Calu3 (cell line): ENCODE measurements at regions not wholly inside any gene's neighbourhood (a gene's known extent, or its start where the extent isn't known, plus 50 kb on each side); places are given as distances from the start of the nearest gene placed in this dataset.

Experiments used
- BruUV-seq: library from RNA; stranded (reverse); fragments of 400-500 nt; replicated peaks from 2 replicates; lab custom pipeline; 2021; lab: Mats Ljungman, UMichigan
- CTCF ChIA-PET: fragments of 300-600 bp; sonication (Branson Sonifier 250); formaldehyde crosslinking; loops from one replicate; lab custom pipeline; 2022; ENCODE audit warnings: antibody characterized with exemption; lab: Charles Lee
- DNase-seq: peaks from one replicate; pipeline ENCODE4 v3.0.0; 2022
- H3K27ac Mint-ChIP-seq: one replicate; pipeline ENCODE4 v1.8.0; 2022; ENCODE audit warnings: mixed read lengths; ENCODE audit not compliant: unreplicated experiment
- H3K27me3 Mint-ChIP-seq: one replicate; pipeline ENCODE4 v1.8.0; 2022; ENCODE audit warnings: mixed read lengths; ENCODE audit not compliant: unreplicated experiment
- H3K36me3 Mint-ChIP-seq: one replicate; pipeline ENCODE4 v1.8.0; 2022; ENCODE audit warnings: mild to moderate bottlenecking, moderate library complexity, mixed read lengths; ENCODE audit not compliant: insufficient read depth, unreplicated experiment
- H3K4me1 Mint-ChIP-seq: one replicate; pipeline ENCODE4 v1.8.0; 2022; ENCODE audit warnings: mild to moderate bottlenecking, low read depth, mixed read lengths; ENCODE audit not compliant: unreplicated experiment
- H3K4me3 Mint-ChIP-seq: one replicate; pipeline ENCODE4 v1.8.0; 2022; ENCODE audit warnings: mild to moderate bottlenecking, low read depth, moderate library complexity, mixed read lengths; ENCODE audit not compliant: unreplicated experiment
- H3K9me3 Mint-ChIP-seq: one replicate; pipeline ENCODE4 v1.8.0; 2022; ENCODE audit warnings: low read depth, mixed read lengths; ENCODE audit not compliant: unreplicated experiment
- intact Hi-C: fragments of 100-400 bp; cut with micrococcal nuclease; formaldehyde crosslinking; loops from one replicate; pipeline ENCODE4 v1.10.0; 2022; ENCODE audit not compliant: unreplicated experiment
- TF ChIP-seq, protein P1 (sequence below): fragments of 200-600 bp; IDR thresholded peaks from one replicate; pipeline ENCODE4 v1.8.0; 2022; ENCODE audit warnings: antibody characterized with exemption; ENCODE audit not compliant: unreplicated experiment

- Mint-ChIP-seq H3K4me1 (peaks cover 9% of the 10 kb centered on the region), H3K27ac (no peak overlapping the region), H3K36me3 (peaks cover 5% of the 10 kb centered on the region), H3K9me3 (no peaks in the 10 kb centered on the region), H3K4me3 (no peak overlapping the region), H3K27me3 (no peaks in the 10 kb centered on the region)
- intact Hi-C loops, result no loop called here
- BruUV-seq, result no TSS peak
- TF ChIP-seq, protein P1, sequence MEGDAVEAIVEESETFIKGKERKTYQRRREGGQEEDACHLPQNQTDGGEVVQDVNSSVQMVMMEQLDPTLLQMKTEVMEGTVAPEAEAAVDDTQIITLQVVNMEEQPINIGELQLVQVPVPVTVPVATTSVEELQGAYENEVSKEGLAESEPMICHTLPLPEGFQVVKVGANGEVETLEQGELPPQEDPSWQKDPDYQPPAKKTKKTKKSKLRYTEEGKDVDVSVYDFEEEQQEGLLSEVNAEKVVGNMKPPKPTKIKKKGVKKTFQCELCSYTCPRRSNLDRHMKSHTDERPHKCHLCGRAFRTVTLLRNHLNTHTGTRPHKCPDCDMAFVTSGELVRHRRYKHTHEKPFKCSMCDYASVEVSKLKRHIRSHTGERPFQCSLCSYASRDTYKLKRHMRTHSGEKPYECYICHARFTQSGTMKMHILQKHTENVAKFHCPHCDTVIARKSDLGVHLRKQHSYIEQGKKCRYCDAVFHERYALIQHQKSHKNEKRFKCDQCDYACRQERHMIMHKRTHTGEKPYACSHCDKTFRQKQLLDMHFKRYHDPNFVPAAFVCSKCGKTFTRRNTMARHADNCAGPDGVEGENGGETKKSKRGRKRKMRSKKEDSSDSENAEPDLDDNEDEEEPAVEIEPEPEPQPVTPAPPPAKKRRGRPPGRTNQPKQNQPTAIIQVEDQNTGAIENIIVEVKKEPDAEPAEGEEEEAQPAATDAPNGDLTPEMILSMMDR, result no peak
- CTCF ChIA-PET, result interaction anchor here (0.6 to 3.1 kb wide), 3 partner anchors 15 to 593 kb away, joined by 3 to 13 read pairs (median 5); no protein-coding TSS in a partner anchor
- no peak for DNase-seq
Measured at GRCh38 chr13:31930490-31930889, 101.1 kb upstream of the FRY start.

DNA sequence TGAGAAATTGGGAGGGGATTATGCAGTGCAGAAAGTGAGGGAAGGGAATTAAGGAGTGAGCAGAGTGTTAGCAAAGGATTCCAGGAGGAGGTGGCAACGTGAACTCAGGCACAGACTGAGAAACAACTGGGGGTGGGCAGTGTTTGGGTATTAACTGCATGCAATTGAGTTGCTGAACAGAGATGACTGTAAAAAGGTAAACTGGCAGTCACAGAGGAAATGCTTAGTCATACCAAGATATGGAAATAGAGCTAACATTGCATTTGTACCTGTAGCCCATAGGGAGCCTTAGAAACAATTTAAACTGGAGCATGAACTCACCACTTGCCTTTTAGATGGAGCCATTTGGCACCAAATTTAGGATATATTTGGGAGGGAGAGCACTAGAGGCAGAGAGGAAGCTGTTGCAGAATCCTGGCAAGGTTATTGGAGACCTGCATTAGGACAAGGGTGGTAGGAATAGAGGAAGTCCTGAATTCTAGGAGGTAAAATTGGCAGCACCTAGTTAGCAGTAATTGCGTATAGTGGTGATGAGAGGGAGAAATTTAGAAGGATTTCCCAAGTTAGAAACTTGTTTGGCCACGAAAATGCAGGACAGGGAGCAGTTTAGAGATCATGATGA is 100.6 kb upstream of the FRY start:
- TF ChIP-seq, protein P1, result no peak
- CTCF ChIA-PET, result interaction anchor here (0.6 to 1.0 kb wide), 2 partner anchors 21 to 592 kb away, joined by 3 to 5 read pairs; no protein-coding TSS in a partner anchor
- DNase-seq, result no peak
- H3K4me3 Mint-ChIP-seq, result no peak overlapping the region
- BruUV-seq, result no TSS peak
- peaks cover 9% of the 10 kb centered on the region for H3K4me1 Mint-ChIP-seq
- no peaks in the 10 kb centered on the region for H3K27me3 Mint-ChIP-seq
- no peak overlapping the region for H3K27ac Mint-ChIP-seq
- peaks cover 5% of the 10 kb centered on the region for H3K36me3 Mint-ChIP-seq
- intact Hi-C loops, result no loop called here
- no peaks in the 10 kb centered on the region for H3K9me3 Mint-ChIP-seq

- no peaks in the 10 kb centered on the region for H3K36me3 Mint-ChIP-seq
- DNase-seq, result no peak
- BruUV-seq, result no TSS peak
- H3K27me3 Mint-ChIP-seq, result no peaks in the 10 kb centered on the region
- H3K9me3 Mint-ChIP-seq, result no peaks in the 10 kb centered on the region
- H3K4me1 Mint-ChIP-seq, result no peaks in the 10 kb centered on the region
- TF ChIP-seq, protein P1, result no peak
- no peak overlapping the region for H3K4me3 Mint-ChIP-seq
- CTCF ChIA-PET, result interaction anchor here (0.6 kb wide), 1 partner anchor 431 kb away, joined by 3 read pairs; no protein-coding TSS in a partner anchor
- no peak overlapping the region for H3K27ac Mint-ChIP-seq
- intact Hi-C loops, result no loop called here
Measured at GRCh38 chr13:31937436-31937835, 94.1 kb upstream of the FRY start.

DNA sequence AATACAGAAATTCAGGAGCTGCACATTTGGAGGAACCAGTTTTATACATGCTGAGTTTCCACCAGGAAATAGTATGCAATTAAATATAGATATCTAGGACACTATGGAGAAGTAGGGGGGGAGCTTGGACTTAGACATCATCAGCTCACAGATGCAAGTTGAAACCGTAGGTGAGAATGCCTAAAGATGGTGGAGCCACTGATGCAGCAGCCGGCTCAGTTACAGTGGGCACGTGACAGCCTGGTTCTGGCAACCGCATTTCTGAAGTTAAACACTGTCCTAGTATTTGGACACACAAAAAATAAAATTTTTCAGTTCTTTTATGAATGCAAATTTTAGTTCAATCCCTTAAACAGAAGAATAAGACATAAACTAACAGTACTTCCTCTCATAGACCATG is 91.5 kb upstream of the FRY start:
- CTCF ChIA-PET, result no interaction called here
- TF ChIP-seq, protein P1, result no peak
- intact Hi-C loops, result no loop called here
- no peak for DNase-seq
- Mint-ChIP-seq H3K4me1 (peaks cover 8% of the 10 kb centered on the region), H3K36me3 (peaks cover 6% of the 10 kb centered on the region), H3K9me3 (no peaks in the 10 kb centered on the region), H3K27me3 (no peaks in the 10 kb centered on the region), H3K27ac (no peak overlapping the region), H3K4me3 (no peak overlapping the region)
- no TSS peak for BruUV-seq
